B cell (primary cell): ENCODE measurements at regions not wholly inside any gene's neighbourhood (a gene's known extent, or its start where the extent isn't known, plus 50 kb on each side); places are given as distances from the start of the nearest gene placed in this dataset.

ENCODE experiments used
- ATAC-seq: fragments of 200-7000 bp; cut with Tn5 transposase; one replicate; pipeline ENCODE4 v1.10.0; 2021; ENCODE audit warnings: low read depth, mild to moderate bottlenecking, moderate number of reproducible peaks, moderate library complexity
- CTCF ChIA-PET: fragments of 350-600 bp; sonication (Branson Sonifier 250); formaldehyde crosslinking; loops from one replicate; lab custom pipeline; 2021; ENCODE audit warnings: antibody characterized with exemption, inconsistent platforms; lab: Charles Lee
- POLR2A ChIA-PET: fragments of 350-600 bp; sonication (Branson Sonifier 250); formaldehyde crosslinking; loops from one replicate; lab custom pipeline; 2021; ENCODE audit warnings: antibody characterized with exemption; lab: Charles Lee
- DNase-seq: peaks from one replicate; pipeline ENCODE4 v3.0.0; 2013
- H2AFZ ChIP-seq: 2 replicates; pipeline ENCODE4 v1.6.1; 2012; ENCODE audit warnings: mild to moderate bottlenecking, low read depth, low read length; ENCODE audit not compliant: insufficient read depth, poor library complexity, severe bottlenecking
- H3K27ac ChIP-seq, 2 donors: 1 replicate in 1 of 2; 2 replicates in 1 of 2; pipeline ENCODE4 v1.5.1; 2012 to 2013; ENCODE audit warnings: low read length in 2 of 2, mild to moderate bottlenecking in 2 of 2, moderate library complexity in 1 of 2
- H3K27me3 ChIP-seq, 4 experiments: fragments of 200-600 bp in 1 of 4; sonication (generic) in 1 of 4; replicated peaks in 1 of 4; 1 replicate in 2 of 4; 2 replicates in 2 of 4; pipeline versions ENCODE4 v1.6.1 to v1.7.0; 2013 to 2016; ENCODE audit warnings: low read length in 3 of 4, mild to moderate bottlenecking in 2 of 4, mixed read lengths in 1 of 4, moderate library complexity in 1 of 4; ENCODE audit not compliant: insufficient read depth in 4 of 4, control insufficient read depth in 3 of 4; ENCODE audit errors: control extremely low read depth in 1 of 4
- H3K36me3 ChIP-seq, 2 experiments: replicated peaks in 1 of 2; 1 replicate in 1 of 2; 2 replicates in 1 of 2; pipeline versions ENCODE4 v1.6.1 to v1.7.1; 2013; ENCODE audit warnings: low read length in 1 of 2; ENCODE audit not compliant: insufficient read depth in 2 of 2, control insufficient read depth in 1 of 2; ENCODE audit errors: control extremely low read depth in 1 of 2, extremely low read depth in 1 of 2
- H3K4me1 ChIP-seq, 2 donors: fragments of 200-600 bp in 1 of 2; sonication (generic) in 1 of 2; 1 replicate in 1 of 2; 2 replicates in 1 of 2; pipeline versions ENCODE4 v1.5.1 to v1.6.1; 2013 to 2017; ENCODE audit warnings: low read length in 2 of 2; ENCODE audit not compliant: control insufficient read depth in 2 of 2, insufficient read depth in 2 of 2
- H3K4me2 ChIP-seq: replicated peaks from 2 replicates; pipeline ENCODE3; 2012; ENCODE audit warnings: mild to moderate bottlenecking, low read depth, low read length; ENCODE audit not compliant: poor library complexity, severe bottlenecking
- H3K4me3 ChIP-seq, 5 experiments: fragments of 200-600 bp in 1 of 5; sonication (generic) in 1 of 5; 1 replicate in 3 of 5; 2 replicates in 2 of 5; pipeline versions ENCODE4 v1.5.1 to v1.7.0; 2011 to 2016; ENCODE audit warnings: low read length in 4 of 5, mild to moderate bottlenecking in 4 of 5, low read depth in 2 of 5, control low read depth in 1 of 5, moderate library complexity in 1 of 5; ENCODE audit not compliant: insufficient read depth in 1 of 5; ENCODE audit errors: control extremely low read depth in 1 of 5, extremely low read depth in 1 of 5
- H3K79me2 ChIP-seq: fragments of 200-600 bp; sonication (generic); one replicate; pipeline ENCODE4 v1.6.0; 2016; ENCODE audit warnings: low read length; ENCODE audit not compliant: control insufficient read depth, insufficient read depth
- H3K9ac ChIP-seq: fragments of 200-600 bp; sonication (generic); 2 replicates; pipeline ENCODE4 v1.6.1; 2017; ENCODE audit warnings: mild to moderate bottlenecking, low read length, moderate library complexity
- H3K9me3 ChIP-seq, 3 donors: one replicate each; pipeline versions ENCODE4 v1.6.1 to v1.7.1; 2013; ENCODE audit warnings: low read length in 2 of 3; ENCODE audit not compliant: control insufficient read depth in 2 of 3, insufficient read depth in 1 of 3; ENCODE audit errors: control extremely low read depth in 1 of 3
- H4K20me1 ChIP-seq: 2 replicates; pipeline ENCODE4 v1.6.0; 2012; ENCODE audit warnings: mild to moderate bottlenecking, low read length; ENCODE audit not compliant: insufficient read depth, control insufficient read depth, poor library complexity, severe bottlenecking
- H3K27ac Mint-ChIP-seq: one replicate; pipeline ENCODE4 v1.8.0; 2021; ENCODE audit warnings: mixed read lengths
- H3K27me3 Mint-ChIP-seq: one replicate; pipeline ENCODE4 v1.8.0; 2021; ENCODE audit warnings: mixed read lengths
- H3K4me1 Mint-ChIP-seq: one replicate; pipeline ENCODE4 v1.8.0; 2021; ENCODE audit warnings: mixed read lengths
- H3K4me3 Mint-ChIP-seq: one replicate; pipeline ENCODE4 v1.8.0; 2021; ENCODE audit warnings: mixed read lengths
- H3K9me3 Mint-ChIP-seq: one replicate; pipeline ENCODE4 v1.8.0; 2022; ENCODE audit warnings: mixed read lengths; ENCODE audit not compliant: insufficient read depth
- EZH2 ChIP-seq: IDR thresholded peaks from 2 replicates; pipeline ENCODE4 v1.6.1; 2012; ENCODE audit warnings: borderline replicate concordance, low read depth, mild to moderate bottlenecking, moderate library complexity, low read length; ENCODE audit not compliant: insufficient read depth, poor library complexity, severe bottlenecking
- WGBS: methylation state at CpG from one replicate; pipeline ENCODE4 v1.1.5; 2013; ENCODE audit warnings: missing lambda C conversion rate; ENCODE audit not compliant: insufficient coverage; 5-methylcytosine and 5-hydroxymethylcytosine counted together
- intact Hi-C: fragments of 100-400 bp; cut with micrococcal nuclease; formaldehyde crosslinking; loops from one replicate; pipeline ENCODE4 v1.10.0; 2022
- TF ChIP-seq, protein P1 (sequence below): fragments of 200-600 bp; IDR thresholded peaks from one replicate; pipeline ENCODE4 v1.8.0; 2022; ENCODE audit warnings: antibody characterized with exemption, mild to moderate bottlenecking

DNA sequence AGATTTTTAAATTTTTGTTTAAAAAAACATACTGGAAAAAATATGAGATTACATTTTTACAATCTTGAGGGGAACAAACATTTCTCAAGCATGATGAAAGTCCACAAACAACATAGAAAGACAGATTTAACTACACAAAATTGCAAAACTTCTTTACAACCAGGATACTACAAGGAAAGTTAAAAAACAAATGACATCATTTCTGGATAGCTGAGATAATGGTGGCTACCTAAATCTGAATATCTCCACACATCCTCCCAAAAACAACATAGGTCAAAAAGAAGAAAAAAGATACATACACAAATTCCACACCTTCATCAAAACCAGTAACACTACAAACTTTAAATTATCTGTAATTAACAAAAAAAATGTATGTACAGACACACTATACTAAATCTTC, 120.8 kb upstream of the TNPO1 start:
- H3K4me2 ChIP-seq = no peak overlapping the region
- no peak overlapping the region for H3K4me3 ChIP-seq
- H3K27ac Mint-ChIP-seq = no peak overlapping the region
- H3K9me3 ChIP-seq = no peaks in the 10 kb centered on the region
- no peaks in the 10 kb centered on the region for H3K27me3 ChIP-seq
- H2AFZ ChIP-seq = no peak overlapping the region
- ATAC-seq (no peak), DNase-seq (no peak)
- CTCF ChIA-PET = no interaction called here
- no peaks in the 10 kb centered on the region for H4K20me1 ChIP-seq
- TF ChIP-seq, protein P1, sequence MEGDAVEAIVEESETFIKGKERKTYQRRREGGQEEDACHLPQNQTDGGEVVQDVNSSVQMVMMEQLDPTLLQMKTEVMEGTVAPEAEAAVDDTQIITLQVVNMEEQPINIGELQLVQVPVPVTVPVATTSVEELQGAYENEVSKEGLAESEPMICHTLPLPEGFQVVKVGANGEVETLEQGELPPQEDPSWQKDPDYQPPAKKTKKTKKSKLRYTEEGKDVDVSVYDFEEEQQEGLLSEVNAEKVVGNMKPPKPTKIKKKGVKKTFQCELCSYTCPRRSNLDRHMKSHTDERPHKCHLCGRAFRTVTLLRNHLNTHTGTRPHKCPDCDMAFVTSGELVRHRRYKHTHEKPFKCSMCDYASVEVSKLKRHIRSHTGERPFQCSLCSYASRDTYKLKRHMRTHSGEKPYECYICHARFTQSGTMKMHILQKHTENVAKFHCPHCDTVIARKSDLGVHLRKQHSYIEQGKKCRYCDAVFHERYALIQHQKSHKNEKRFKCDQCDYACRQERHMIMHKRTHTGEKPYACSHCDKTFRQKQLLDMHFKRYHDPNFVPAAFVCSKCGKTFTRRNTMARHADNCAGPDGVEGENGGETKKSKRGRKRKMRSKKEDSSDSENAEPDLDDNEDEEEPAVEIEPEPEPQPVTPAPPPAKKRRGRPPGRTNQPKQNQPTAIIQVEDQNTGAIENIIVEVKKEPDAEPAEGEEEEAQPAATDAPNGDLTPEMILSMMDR = no peak
- TF ChIP-seq EZH2 = no peak
- no peaks in the 10 kb centered on the region for H3K79me2 ChIP-seq
- H3K27me3 Mint-ChIP-seq = peaks cover 24% of the 10 kb centered on the region
- no peaks in the 10 kb centered on the region for H3K4me1 ChIP-seq
- no peaks in the 10 kb centered on the region for H3K36me3 ChIP-seq
- no peak overlapping the region for H3K9ac ChIP-seq
- H3K4me1 Mint-ChIP-seq = no peaks in the 10 kb centered on the region
- intact Hi-C loops = no loop called here
- H3K9me3 Mint-ChIP-seq = no peaks in the 10 kb centered on the region
- H3K4me3 Mint-ChIP-seq = no peak overlapping the region
- POLR2A ChIA-PET = no interaction called here
- no peak overlapping the region for H3K27ac ChIP-seq

DNA sequence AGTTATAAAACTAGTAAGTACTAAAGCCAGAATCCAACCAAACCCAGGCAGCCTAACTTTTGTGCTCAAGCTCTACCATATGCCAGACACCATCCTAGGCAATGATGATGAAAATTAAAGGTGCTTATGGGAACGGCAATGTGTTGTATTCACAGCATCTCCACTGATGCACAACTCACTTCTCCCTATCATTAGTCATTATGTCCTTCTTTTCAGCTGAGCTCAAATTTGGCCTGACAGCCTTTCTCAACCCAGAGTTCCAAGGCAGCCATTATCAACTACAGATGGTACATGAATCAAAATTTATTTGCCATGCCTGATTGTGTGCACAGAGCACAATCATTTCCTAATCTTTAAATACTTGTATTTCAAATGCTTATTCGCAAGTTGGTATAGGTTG, 121.6 kb upstream of the TNPO1 start:
- no peak overlapping the region for H3K9ac ChIP-seq
- ChIA-PET POLR2A (no interaction called here), CTCF (no interaction called here)
- H4K20me1 ChIP-seq = no peaks in the 10 kb centered on the region
- H3K9me3 Mint-ChIP-seq = no peaks in the 10 kb centered on the region
- no peaks in the 10 kb centered on the region for H3K9me3 ChIP-seq
- H3K27me3 Mint-ChIP-seq = peaks cover 25% of the 10 kb centered on the region
- DNase-seq (no peak), ATAC-seq (no peak)
- H3K36me3 ChIP-seq = no peaks in the 10 kb centered on the region
- no peak overlapping the region for H3K4me2 ChIP-seq
- no peaks in the 10 kb centered on the region for H3K4me1 ChIP-seq
- TF ChIP-seq, protein P1 = no peak
- no CpG with 5 or more reads among the region's 2 CpGs for WGBS
- H3K27ac ChIP-seq = no peak overlapping the region
- no peaks in the 10 kb centered on the region for H3K79me2 ChIP-seq
- H2AFZ ChIP-seq = no peak overlapping the region
- no peak overlapping the region for H3K4me3 Mint-ChIP-seq
- H3K4me3 ChIP-seq = no peak overlapping the region
- no peaks in the 10 kb centered on the region for H3K4me1 Mint-ChIP-seq
- peaks cover 0 to 4% (median 0%) of the 10 kb centered on the region in 4 experiments for H3K27me3 ChIP-seq
- H3K27ac Mint-ChIP-seq = no peak overlapping the region
- intact Hi-C loops = no loop called here
